Fibroblast of the aortic adventitia (primary cell): ENCODE measurements at regions not wholly inside any gene's neighbourhood (a gene's known extent, or its start where the extent isn't known, plus 50 kb on each side); places are given as distances from the start of the nearest gene placed in this dataset.
"Not testable (repeated sequence)": the region's sequence is repeated elsewhere in the genome, so short reads cannot be mapped to it uniquely, and the experiment has no call there.

ENCODE experiments used
- DNase-seq: peaks from one replicate; pipeline ENCODE4 v3.0.0-alpha.2; 2010; ENCODE audit warnings: low read depth
- H3K4me3 ChIP-seq: 2 replicates; pipeline ENCODE4 v1.5.1; 2011; ENCODE audit warnings: low read depth, mild to moderate bottlenecking, control low read depth, low read length, moderate library complexity
- CTCF ChIP-seq: IDR thresholded peaks from 2 replicates; pipeline ENCODE4 v1.5.1; 2011; ENCODE audit warnings: mild to moderate bottlenecking, low read length, control low read depth, inconsistent platforms; ENCODE audit not compliant: insufficient read depth

- no peak for TF ChIP-seq CTCF
- no peak for DNase-seq
- no peak overlapping the region for H3K4me3 ChIP-seq
Measured at GRCh38 chr7:106538638-106539037, 122.3 kb downstream of the CCDC71L start.

- no peak for TF ChIP-seq CTCF
- no peak for DNase-seq
- H3K4me3 ChIP-seq: no peak overlapping the region
Measured at GRCh38 chr7:106537119-106537518, 123.8 kb downstream of the CCDC71L start.

- DNase-seq: no peak
- H3K4me3 ChIP-seq: no peak overlapping the region
- no peak for TF ChIP-seq CTCF
Measured at GRCh38 chr7:106536079-106536478, 124.9 kb downstream of the CCDC71L start.

GRCh38 chr7:106535234-106535932, 125.6 kb downstream of the CCDC71L start:
- no peak overlapping the region for H3K4me3 ChIP-seq
- TF ChIP-seq CTCF: no peak
- DNase-seq: no peak

- no peak overlapping the region for H3K4me3 ChIP-seq
- DNase-seq: no peak
- TF ChIP-seq CTCF: no peak
Measured at GRCh38 chr7:106534271-106534846, 126.6 kb downstream of the CCDC71L start.

GRCh38 chr7:106530183-106530582, 130.8 kb downstream of the CCDC71L start:
- DNase-seq, H3K4me3 ChIP-seq: not testable (repeated sequence)

- not testable (repeated sequence) for H3K4me3 ChIP-seq, DNase-seq
Measured at GRCh38 chr7:106526617-106527016, 134.3 kb downstream of the CCDC71L start.

GRCh38 chr7:106524690-106525059, 136.3 kb downstream of the CCDC71L start:
- H3K4me3 ChIP-seq: no peak overlapping the region
- no peak for DNase-seq
- TF ChIP-seq CTCF: no peak
